ENCODE measurements at regions not wholly inside any gene's neighbourhood (a gene's known extent, or its start where the extent isn't known, plus 50 kb on each side); places are given as distances from the start of the nearest gene placed in this dataset.

DNA sequence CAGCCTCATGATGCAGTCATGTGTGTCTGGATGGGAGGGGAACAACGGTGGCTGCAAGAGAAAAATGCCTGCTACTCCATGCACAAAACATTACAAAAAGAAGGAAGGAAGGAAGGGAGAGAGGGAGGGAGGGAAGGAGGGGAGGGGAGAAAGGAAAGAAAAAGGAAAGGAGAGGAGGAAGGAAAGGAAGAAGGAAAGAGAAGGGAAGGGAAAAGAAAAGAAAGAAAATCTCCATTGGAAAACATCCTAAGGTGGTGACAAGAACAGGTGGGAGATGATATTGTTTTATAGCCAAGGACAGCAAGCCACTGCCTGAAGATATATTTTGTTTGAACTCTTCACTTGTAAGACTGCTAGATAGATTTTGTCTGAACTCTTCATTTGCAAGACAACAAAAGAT, 171.8 kb upstream of the EGLN3 start:
- TF ChIP-seq, protein P1, sequence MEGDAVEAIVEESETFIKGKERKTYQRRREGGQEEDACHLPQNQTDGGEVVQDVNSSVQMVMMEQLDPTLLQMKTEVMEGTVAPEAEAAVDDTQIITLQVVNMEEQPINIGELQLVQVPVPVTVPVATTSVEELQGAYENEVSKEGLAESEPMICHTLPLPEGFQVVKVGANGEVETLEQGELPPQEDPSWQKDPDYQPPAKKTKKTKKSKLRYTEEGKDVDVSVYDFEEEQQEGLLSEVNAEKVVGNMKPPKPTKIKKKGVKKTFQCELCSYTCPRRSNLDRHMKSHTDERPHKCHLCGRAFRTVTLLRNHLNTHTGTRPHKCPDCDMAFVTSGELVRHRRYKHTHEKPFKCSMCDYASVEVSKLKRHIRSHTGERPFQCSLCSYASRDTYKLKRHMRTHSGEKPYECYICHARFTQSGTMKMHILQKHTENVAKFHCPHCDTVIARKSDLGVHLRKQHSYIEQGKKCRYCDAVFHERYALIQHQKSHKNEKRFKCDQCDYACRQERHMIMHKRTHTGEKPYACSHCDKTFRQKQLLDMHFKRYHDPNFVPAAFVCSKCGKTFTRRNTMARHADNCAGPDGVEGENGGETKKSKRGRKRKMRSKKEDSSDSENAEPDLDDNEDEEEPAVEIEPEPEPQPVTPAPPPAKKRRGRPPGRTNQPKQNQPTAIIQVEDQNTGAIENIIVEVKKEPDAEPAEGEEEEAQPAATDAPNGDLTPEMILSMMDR (IDR thresholded peaks at IDR 0.05) = no peak
- TF ChIP-seq POLR2AphosphoS5 (IDR thresholded peaks at IDR 0.05) (no peak), POLR2A (IDR thresholded peaks at IDR 0.05) (no peak), EP300 (IDR thresholded peaks at IDR 0.05) (no peak)
